DND-41 (cell line): ENCODE measurements at regions not wholly inside any gene's neighbourhood (a gene's known extent, or its start where the extent isn't known, plus 50 kb on each side); places are given as distances from the start of the nearest gene placed in this dataset.

Source experiments
- CTCF ChIP-seq: IDR thresholded peaks from 2 replicates; pipeline ENCODE4 v1.5.1; 2012; ENCODE audit warnings: borderline replicate concordance, low read length, moderate library complexity, mild to moderate bottlenecking; ENCODE audit not compliant: poor library complexity, severe bottlenecking; ENCODE audit errors: extremely low read depth
- EZH2 ChIP-seq: IDR thresholded peaks from 3 replicates; pipeline ENCODE4 v1.6.1; 2012; ENCODE audit warnings: borderline replicate concordance, low read depth, mild to moderate bottlenecking, moderate library complexity, low read length, inconsistent platforms; ENCODE audit not compliant: severe bottlenecking

GRCh38 chr20:57834306-57835073 is 124.7 kb upstream of the PMEPA1 start:
- TF ChIP-seq CTCF (no peak), EZH2 (no peak)
